ENCODE measurements at regions not wholly inside any gene's neighbourhood (a gene's known extent, or its start where the extent isn't known, plus 50 kb on each side); places are given as distances from the start of the nearest gene placed in this dataset.

DNA sequence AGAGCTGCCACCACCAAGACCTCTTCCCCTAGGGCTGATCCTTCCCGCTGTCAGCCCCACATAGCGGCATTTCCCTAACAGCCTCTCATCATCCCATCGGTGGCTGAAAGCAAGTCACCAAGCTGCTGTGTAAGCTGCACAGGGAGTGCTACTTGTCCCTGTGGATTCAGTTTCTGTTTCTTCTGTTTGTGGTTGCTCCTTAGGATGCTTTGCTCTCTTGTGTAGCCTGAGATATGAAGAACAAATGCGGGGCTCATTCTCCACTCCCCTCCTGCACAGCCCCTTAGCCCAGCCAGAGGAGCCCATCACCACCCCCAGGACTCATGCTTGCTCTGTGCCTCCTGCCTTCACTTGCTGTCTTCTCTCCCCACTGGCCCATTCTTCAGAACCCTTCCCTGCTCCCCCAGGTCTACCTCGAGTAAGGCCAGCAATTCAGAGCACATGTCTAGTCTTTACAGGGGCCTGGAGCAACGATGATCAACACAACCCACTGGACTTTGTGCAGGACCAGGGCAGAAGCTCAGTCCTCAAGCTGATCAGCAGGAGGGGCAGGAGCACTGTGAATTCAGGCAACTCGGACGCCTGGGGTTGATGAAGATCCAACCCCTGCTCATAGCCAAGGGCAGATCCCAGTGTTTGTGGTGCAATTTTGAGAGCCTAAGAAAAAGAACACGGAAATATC lies 82.6 kb upstream of the GALNT2 start:
- no peak for TF ChIP-seq EZH2phosphoT487 (IDR thresholded peaks at IDR 0.05; ENCODE audit: borderline replicate concordance, low read length)
- TF ChIP-seq, protein P1, sequence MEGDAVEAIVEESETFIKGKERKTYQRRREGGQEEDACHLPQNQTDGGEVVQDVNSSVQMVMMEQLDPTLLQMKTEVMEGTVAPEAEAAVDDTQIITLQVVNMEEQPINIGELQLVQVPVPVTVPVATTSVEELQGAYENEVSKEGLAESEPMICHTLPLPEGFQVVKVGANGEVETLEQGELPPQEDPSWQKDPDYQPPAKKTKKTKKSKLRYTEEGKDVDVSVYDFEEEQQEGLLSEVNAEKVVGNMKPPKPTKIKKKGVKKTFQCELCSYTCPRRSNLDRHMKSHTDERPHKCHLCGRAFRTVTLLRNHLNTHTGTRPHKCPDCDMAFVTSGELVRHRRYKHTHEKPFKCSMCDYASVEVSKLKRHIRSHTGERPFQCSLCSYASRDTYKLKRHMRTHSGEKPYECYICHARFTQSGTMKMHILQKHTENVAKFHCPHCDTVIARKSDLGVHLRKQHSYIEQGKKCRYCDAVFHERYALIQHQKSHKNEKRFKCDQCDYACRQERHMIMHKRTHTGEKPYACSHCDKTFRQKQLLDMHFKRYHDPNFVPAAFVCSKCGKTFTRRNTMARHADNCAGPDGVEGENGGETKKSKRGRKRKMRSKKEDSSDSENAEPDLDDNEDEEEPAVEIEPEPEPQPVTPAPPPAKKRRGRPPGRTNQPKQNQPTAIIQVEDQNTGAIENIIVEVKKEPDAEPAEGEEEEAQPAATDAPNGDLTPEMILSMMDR (conservative IDR thresholded peaks at IDR 0.05; ENCODE audit: low read depth, low read length), result no peak
